GM21367 (cell line): ENCODE measurements at regions not wholly inside any gene's neighbourhood (a gene's known extent, or its start where the extent isn't known, plus 50 kb on each side); places are given as distances from the start of the nearest gene placed in this dataset.
A peak's percentile ranks its signal among the peaks of the same experiment; 100 is the strongest.
"Not testable (repeated sequence)": the region's sequence is repeated elsewhere in the genome, so short reads cannot be mapped to it uniquely, and the experiment has no call there.

ENCODE experiments used
- ATAC-seq: cut with Tn5 transposase; IDR thresholded peaks from one replicate; pipeline ENCODE4 v1.9.1; 2021; ENCODE audit not compliant: unreplicated experiment

DNA sequence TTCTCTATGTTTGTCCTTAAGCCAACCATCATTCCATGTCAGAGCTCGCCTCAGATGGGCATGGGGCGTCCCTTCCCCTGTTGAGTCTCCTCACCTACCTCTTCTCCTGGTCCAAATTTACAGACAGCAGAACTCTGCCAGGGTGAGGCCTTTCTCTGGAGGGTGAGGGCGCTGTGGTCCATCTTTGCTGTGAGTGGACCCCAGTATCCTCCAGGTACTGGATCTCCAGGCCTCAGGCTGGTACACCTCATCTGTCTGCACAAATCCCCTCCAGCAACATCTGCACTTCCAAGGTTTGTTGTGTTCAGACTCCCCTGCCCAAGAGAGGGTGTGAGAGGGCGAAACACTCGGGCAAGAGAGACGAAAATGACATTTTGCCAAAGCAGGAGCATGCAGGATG is 63.9 kb upstream of the EDAR start:
- ATAC-seq: no peak

DNA sequence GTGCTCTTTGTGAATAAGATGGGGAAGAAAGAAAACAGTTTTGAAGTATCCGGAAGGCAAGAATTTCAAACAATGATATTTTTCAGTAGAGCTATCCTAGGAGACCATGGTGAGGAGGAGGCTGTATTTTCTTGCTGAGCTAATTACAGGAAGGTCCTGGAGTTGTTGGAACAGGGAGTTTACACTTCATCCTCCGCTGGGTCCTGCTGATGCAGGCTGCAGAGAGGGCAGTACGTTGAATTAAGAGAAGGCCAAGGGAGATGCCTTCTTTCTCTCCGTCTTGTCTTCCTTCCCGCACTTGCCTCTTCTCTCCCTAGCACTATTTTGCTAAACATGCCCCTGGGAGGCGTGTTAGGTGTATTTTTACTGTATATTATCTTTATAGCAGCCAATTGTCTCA is 60.0 kb upstream of the EDAR start:
- no peak for ATAC-seq

DNA sequence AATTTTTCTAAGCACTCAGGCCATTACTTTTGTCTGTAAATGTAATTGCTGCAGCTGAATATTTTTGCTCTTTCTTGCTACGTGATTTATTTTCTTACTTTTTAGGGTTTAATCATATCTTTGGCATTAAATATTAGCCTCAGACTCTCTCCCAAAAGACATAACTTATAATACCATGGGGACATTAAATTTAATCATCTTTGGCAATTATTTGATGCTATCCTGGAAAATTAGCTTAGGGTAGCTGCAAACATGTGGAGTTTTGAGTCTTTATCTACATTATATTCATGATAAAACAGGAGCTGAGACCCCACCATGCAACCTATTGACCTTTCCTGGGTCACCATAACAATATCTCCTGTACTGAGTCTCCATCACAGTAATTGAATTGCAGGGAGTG is 59.1 kb upstream of the EDAR start:
- ATAC-seq: no peak

DNA sequence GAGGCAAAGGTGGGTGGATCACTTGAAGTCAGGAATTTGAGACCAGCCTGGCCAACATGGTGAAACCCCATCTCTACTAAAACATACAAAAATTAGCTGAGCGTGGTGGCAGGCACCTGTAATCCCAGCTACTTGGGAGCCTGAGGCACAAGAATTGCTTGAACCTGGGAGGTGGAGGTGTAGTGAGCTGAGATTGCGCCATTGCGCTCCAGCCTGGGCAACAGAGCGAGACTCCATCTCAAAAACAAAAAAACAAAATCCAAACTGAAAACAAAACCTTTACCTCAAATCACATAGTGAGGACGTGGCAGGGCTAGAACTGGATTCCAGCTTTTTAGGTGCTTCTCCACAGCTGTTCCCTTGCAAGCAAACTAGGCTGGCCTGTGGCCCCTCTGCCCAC is 58.5 kb upstream of the EDAR start:
- not testable (repeated sequence) for ATAC-seq

DNA sequence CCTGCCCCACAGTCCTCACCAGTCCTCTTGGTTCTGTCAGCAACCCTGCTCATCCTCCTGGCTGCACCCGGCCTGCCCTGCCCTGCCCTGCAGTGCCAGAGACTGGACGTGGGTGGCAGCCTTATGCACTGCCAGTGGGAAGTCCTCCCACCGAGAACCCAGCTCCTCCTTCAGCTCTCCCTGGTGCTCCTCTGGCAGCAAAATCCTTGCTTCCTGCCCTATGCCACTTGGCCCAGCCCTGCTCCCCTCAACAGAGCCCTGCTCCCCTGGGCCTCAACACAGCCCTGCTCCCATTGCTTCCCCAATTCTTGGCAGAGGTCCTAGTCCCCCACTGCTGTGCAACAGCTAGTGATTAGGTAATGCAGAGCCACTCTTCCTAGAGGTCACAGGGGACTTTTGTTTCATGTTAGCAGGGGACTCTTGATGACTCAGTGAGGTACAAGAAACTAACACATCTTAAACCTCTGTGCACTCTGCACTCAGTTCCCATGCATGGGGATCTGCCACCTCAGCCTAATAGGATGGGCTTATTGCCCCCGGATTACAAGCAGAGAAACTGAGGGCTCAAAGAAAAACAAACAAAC is 58.0 kb upstream of the EDAR start:
- peak; percentile 82 for ATAC-seq

DNA sequence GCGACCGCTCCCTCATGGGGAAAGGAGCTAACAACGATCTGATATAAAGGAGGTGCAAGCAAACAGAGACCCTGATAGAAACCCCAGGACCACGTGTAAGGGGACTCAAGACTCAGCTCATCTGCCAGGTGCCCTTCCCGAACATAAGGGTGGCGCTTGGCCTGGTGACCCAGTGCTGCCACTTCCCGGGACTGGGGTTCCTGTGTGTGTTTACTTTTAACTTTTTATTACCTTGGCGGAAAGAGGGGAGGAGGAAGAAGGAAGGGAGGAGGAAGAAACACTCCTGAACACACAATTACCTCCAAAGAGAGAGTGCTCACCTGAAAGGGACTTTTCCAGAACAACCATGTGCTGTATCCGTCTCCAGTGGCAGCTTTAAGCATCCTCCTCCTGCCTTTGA is 56.5 kb upstream of the EDAR start:
- ATAC-seq: no peak

DNA sequence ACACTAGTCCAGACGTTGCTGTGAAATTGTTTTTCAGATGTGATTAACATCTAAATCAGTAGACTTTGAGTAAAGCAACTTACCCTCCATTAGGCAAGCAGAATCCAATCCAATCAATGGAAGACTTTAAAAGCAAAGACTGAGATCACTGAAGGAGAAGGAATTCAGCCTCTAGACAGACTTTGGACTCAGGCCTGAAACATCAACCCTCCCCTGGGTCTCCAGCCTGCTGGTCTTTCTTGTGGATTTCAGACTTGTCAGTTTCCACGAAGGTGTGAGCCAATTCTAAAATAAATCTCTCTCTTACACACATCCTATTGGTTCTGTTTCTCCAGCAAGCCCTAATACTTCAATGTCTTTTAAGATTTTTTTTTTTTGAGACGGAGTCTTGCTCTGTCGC is 50.0 kb upstream of the EDAR start:
- ATAC-seq: no peak
